ENCODE measurements at regions not wholly inside any gene's neighbourhood (a gene's known extent, or its start where the extent isn't known, plus 50 kb on each side); places are given as distances from the start of the nearest gene placed in this dataset.

DNA sequence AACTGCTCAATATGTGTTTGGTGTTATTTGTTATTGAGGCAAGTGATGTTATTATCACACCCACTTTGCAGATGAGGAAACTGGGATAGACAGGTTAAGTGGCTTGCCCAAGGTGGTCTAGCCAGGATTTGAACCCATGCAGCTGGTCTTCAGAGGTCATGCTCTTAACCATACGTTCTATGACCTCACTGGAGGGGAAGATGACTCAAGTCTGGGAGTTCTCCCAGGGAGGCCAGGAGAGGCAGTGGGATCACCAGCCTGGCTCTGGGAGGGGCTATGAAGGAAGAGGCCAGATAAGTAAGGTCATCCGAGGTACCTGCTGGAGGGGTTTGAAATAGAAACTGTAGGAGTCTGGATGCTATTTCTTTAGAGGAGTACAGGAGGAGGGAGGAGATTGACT is 95.3 kb downstream of the NAV1 start:
- no peaks in the 10 kb centered on the region for H3K27me3 ChIP-seq (ENCODE audit: control insufficient read depth in 1 of 2, insufficient read depth in 2 of 2, low read length in 2 of 2)
- no peak overlapping the region for H3K4me3 ChIP-seq (ENCODE audit: low read depth in 1 of 2, low read length in 2 of 2)
- peaks cover 17 to 21% of the 10 kb centered on the region in 2 donors for H3K4me1 ChIP-seq (ENCODE audit: control insufficient read depth in 1 of 2, insufficient read depth in 2 of 2, low read length in 2 of 2)
- no peaks in the 10 kb centered on the region for H3K9me3 ChIP-seq (ENCODE audit: control insufficient read depth in 1 of 2, low read length in 2 of 2)
- no peak overlapping the region for H3K27ac ChIP-seq (ENCODE audit: low read depth, low read length)
- H3K36me3 ChIP-seq (ENCODE audit: control insufficient read depth in 1 of 2, insufficient read depth in 2 of 2, low read length in 2 of 2), result no peaks in the 10 kb centered on the region
- H3K9ac ChIP-seq (ENCODE audit: low read depth in 1 of 2, low read length in 2 of 2), result no peak overlapping the region

DNA sequence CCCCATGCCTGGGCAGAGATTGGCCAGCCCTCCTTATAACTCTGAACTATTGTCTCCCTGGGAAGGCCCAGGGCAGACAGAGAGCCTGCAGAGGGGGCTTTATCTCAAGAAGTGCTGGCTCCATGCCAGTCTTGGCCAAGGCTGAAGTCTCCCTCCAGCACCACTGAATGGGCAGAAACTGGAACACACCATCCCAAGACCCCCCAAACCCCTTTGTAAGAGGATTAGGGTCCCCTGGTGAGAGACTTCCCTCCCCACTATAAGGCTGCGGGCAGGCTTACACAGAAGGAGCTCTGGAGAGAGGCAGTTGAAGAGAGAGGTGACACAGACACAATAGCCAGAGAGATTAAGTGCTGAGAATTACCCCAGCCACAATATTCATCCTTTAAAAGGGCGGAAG is 97.2 kb downstream of the NAV1 start:
- Histone ChIP-seq H3K9me3 (ENCODE audit: control insufficient read depth in 1 of 2, low read length in 2 of 2) (no peaks in the 10 kb centered on the region), H3K4me3 (ENCODE audit: low read depth in 1 of 2, low read length in 2 of 2) (no peak overlapping the region), H3K27me3 (ENCODE audit: control insufficient read depth in 1 of 2, insufficient read depth in 2 of 2, low read length in 2 of 2) (no peaks in the 10 kb centered on the region), H3K27ac (ENCODE audit: low read depth, low read length) (no peak overlapping the region), H3K4me1 (ENCODE audit: control insufficient read depth in 1 of 2, insufficient read depth in 2 of 2, low read length in 2 of 2) (peaks cover 24 to 25% of the 10 kb centered on the region in 2 donors), H3K36me3 (ENCODE audit: control insufficient read depth in 1 of 2, insufficient read depth in 2 of 2, low read length in 2 of 2) (no peaks in the 10 kb centered on the region), H3K9ac (ENCODE audit: low read depth in 1 of 2, low read length in 2 of 2) (no peak overlapping the region)

DNA sequence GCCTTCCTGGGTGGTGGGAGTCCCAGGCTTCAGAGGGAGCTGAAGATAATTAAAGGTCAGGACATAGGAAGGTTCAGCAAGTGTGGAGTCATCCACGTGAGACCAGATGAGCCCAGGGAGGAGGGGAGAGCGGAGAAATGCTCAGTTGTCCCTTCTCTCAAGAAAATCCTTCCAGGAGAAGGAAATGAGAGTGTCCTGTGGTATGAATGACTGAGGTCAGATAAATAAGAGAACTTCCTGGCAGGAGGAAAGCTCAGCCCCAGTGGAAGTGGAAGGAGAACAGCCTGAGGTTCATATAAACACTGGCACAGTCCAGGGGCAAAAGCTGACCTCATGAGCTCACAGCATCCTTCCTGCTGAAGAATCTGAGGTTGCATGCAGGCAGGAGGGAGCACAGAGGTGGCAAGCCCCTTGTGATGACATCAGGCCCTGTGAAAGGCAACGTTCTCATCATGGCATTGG is 97.6 kb downstream of the NAV1 start:
- H3K27ac ChIP-seq (ENCODE audit: low read depth, low read length), result no peak overlapping the region
- no peaks in the 10 kb centered on the region for H3K36me3 ChIP-seq (ENCODE audit: control insufficient read depth in 1 of 2, insufficient read depth in 2 of 2, low read length in 2 of 2)
- H3K4me3 ChIP-seq (ENCODE audit: low read depth in 1 of 2, low read length in 2 of 2), result no peak overlapping the region
- H3K27me3 ChIP-seq (ENCODE audit: control insufficient read depth in 1 of 2, insufficient read depth in 2 of 2, low read length in 2 of 2), result no peaks in the 10 kb centered on the region
- H3K4me1 ChIP-seq (ENCODE audit: control insufficient read depth in 1 of 2, insufficient read depth in 2 of 2, low read length in 2 of 2), result peaks cover 24 to 25% of the 10 kb centered on the region in 2 donors
- no peaks in the 10 kb centered on the region for H3K9me3 ChIP-seq (ENCODE audit: control insufficient read depth in 1 of 2, low read length in 2 of 2)
- H3K9ac ChIP-seq (ENCODE audit: low read depth in 1 of 2, low read length in 2 of 2), result no peak overlapping the region

DNA sequence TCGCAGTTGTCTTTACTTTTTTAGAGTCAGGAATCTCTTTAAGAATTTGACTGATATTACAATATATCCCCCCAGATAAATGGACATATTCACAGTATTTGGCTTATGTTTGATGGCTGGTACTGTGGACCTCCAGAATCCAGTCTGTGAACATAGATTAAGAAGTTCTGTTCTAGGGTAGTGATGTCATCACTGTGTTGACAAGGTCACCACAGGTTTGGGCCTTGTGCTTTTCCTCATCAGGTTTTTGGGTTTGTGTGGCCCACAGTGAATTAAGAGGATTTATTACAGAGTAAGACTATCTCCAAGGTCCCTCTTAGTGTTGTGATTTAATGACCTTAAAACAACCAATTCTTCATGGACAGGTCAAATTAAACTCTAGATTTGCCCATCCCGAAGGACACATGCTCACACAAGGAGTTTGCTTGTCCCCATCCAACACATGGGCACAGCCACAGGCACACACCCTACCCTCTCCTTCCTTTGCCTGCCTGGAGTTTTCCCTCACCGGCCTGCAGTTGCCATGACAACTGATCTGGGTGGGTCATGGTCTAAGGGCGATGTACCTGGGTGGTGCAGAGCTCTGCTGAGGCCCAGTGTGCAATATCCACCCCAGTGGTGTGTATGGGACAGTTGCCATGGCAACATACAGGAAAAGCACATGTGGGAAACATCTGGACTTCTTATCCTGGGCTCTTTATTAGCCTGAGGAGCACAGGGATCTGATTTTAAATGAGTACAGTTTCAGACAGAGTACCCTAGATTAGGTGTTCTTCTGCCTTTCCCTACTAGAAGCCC is 98.6 kb downstream of the NAV1 start:
- Histone ChIP-seq H3K27me3 (ENCODE audit: control insufficient read depth in 1 of 2, insufficient read depth in 2 of 2, low read length in 2 of 2) (no peaks in the 10 kb centered on the region), H3K9ac (ENCODE audit: low read depth in 1 of 2, low read length in 2 of 2) (no peak overlapping the region), H3K9me3 (ENCODE audit: control insufficient read depth in 1 of 2, low read length in 2 of 2) (no peaks in the 10 kb centered on the region), H3K4me3 (ENCODE audit: low read depth in 1 of 2, low read length in 2 of 2) (no peak overlapping the region), H3K27ac (ENCODE audit: low read depth, low read length) (no peak overlapping the region), H3K36me3 (ENCODE audit: control insufficient read depth in 1 of 2, insufficient read depth in 2 of 2, low read length in 2 of 2) (no peaks in the 10 kb centered on the region), H3K4me1 (ENCODE audit: control insufficient read depth in 1 of 2, insufficient read depth in 2 of 2, low read length in 2 of 2) (peaks cover 18 to 19% of the 10 kb centered on the region in 2 donors)

DNA sequence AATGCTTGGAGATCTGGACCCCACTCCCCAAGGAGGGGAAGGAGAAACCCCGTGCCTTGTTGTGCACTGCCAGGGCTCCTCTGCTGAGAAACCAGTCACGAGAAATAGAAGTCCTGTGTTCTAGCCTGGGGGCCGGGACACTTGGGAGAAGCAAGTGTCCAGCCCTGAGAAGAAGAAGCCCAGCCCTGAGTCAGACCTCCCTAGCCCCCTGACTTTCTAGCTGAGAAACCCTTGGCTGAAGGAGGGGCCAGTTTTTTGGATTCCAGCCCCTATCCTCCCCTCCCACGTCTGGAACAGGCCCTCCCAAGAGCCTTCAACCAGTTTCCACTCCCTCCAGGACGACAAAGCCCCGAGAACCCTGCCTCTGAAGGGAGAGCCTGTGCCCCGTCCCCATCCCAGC is 100.5 kb downstream of the NAV1 start:
- Histone ChIP-seq H3K4me1 (ENCODE audit: control insufficient read depth in 1 of 2, insufficient read depth in 2 of 2, low read length in 2 of 2) (peaks cover 4 to 7% of the 10 kb centered on the region in 2 donors), H3K27ac (ENCODE audit: low read depth, low read length) (no peak overlapping the region), H3K27me3 (ENCODE audit: control insufficient read depth in 1 of 2, insufficient read depth in 2 of 2, low read length in 2 of 2) (no peaks in the 10 kb centered on the region), H3K9ac (ENCODE audit: low read depth in 1 of 2, low read length in 2 of 2) (no peak overlapping the region), H3K9me3 (ENCODE audit: control insufficient read depth in 1 of 2, low read length in 2 of 2) (no peaks in the 10 kb centered on the region), H3K4me3 (ENCODE audit: low read depth in 1 of 2, low read length in 2 of 2) (no peak overlapping the region), H3K36me3 (ENCODE audit: control insufficient read depth in 1 of 2, insufficient read depth in 2 of 2, low read length in 2 of 2) (no peaks in the 10 kb centered on the region)

DNA sequence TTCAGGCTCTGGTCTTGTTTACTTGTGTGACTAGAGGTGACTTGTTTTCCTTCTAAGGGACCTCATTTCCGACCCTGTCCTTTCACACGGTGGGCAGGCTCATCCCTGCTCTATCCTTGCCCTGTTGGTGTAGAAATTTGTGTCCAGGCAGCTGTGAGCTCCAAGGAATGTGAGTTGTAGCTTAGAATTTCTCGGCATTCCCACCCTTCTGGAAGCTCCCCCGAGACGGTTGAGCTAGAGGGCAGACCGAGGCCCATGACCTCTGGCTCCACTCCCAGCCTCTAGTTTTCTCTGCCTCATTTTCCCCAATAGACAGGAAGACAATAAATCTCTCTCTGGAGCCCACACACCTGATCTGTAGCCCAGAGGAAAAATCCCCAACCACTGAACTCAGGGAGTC is 100.9 kb downstream of the NAV1 start:
- Histone ChIP-seq H3K9me3 (ENCODE audit: control insufficient read depth in 1 of 2, low read length in 2 of 2) (no peaks in the 10 kb centered on the region), H3K4me3 (ENCODE audit: low read depth in 1 of 2, low read length in 2 of 2) (no peak overlapping the region), H3K9ac (ENCODE audit: low read depth in 1 of 2, low read length in 2 of 2) (no peak overlapping the region), H3K36me3 (ENCODE audit: control insufficient read depth in 1 of 2, insufficient read depth in 2 of 2, low read length in 2 of 2) (no peaks in the 10 kb centered on the region), H3K27me3 (ENCODE audit: control insufficient read depth in 1 of 2, insufficient read depth in 2 of 2, low read length in 2 of 2) (no peaks in the 10 kb centered on the region), H3K27ac (ENCODE audit: low read depth, low read length) (no peak overlapping the region), H3K4me1 (ENCODE audit: control insufficient read depth in 1 of 2, insufficient read depth in 2 of 2, low read length in 2 of 2) (peaks cover 4 to 7% of the 10 kb centered on the region in 2 donors)

DNA sequence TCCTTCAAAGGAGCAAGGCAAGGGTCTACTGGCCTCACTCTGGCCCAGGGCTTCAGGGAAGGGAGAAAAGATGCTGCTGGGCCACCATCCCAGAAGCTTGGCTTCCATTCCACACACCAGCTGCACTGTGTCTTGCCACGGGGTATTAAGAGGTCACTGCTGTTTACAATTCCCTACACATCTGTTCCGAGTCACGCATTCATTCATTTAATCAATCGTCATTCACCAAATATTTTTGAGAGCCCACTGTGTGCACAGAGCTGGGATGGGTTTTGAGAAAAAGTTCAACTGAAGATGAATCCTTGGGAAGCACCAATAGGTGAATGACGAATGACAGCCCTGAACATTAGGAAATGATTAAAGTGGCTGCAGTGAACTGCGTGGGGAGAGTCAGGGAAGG is 101.7 kb downstream of the NAV1 start:
- peaks cover 4 to 7% of the 10 kb centered on the region in 2 donors for H3K4me1 ChIP-seq (ENCODE audit: control insufficient read depth in 1 of 2, insufficient read depth in 2 of 2, low read length in 2 of 2)
- H3K9me3 ChIP-seq (ENCODE audit: control insufficient read depth in 1 of 2, low read length in 2 of 2), result no peaks in the 10 kb centered on the region
- H3K27ac ChIP-seq (ENCODE audit: low read depth, low read length), result no peak overlapping the region

DNA sequence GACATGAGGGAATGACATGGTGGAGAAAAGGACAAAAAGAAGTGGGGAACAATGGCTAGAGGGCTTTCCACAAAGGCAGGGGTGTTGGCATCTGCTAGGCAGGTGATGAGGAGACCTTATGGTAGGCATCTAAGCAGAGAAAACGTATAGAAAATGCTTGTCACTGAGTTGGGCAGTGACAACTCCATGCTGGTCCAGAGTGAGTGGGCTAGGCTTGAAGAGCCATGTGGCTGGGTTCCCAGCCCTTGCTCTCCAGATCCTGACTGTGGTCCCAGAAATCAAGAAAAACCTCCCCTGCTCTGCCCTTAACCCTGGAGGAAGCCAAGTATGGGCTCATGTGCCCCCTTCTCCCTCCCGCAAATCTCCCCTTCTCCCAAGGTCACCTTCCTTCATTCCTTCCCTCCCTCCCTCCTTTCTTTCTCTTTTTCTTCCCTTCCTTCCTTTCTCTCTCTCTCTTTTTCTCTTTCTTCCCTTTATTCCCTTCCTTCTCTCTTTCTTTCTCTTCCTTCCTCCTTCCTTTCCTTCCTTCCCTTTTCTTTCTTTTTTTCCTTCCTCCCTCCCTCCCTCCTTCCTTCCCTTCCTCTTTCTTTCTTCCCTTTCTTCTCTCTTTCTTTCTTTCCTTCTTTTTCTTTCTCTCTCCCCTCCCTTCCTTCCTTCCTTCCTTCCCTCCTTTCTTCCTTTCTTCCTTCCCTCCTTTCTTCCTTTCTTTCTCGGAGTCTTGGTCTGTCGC is 102.8 kb downstream of the NAV1 start:
- Histone ChIP-seq H3K27me3 (ENCODE audit: control insufficient read depth in 1 of 2, insufficient read depth in 2 of 2, low read length in 2 of 2) (no peaks in the 10 kb centered on the region), H3K36me3 (ENCODE audit: control insufficient read depth in 1 of 2, insufficient read depth in 2 of 2, low read length in 2 of 2) (no peaks in the 10 kb centered on the region), H3K4me3 (ENCODE audit: low read depth in 1 of 2, low read length in 2 of 2) (no peak overlapping the region), H3K9me3 (ENCODE audit: control insufficient read depth in 1 of 2, low read length in 2 of 2) (no peaks in the 10 kb centered on the region), H3K4me1 (ENCODE audit: control insufficient read depth in 1 of 2, insufficient read depth in 2 of 2, low read length in 2 of 2) (peaks cover 4 to 7% of the 10 kb centered on the region in 2 donors), H3K27ac (ENCODE audit: low read depth, low read length) (no peak overlapping the region), H3K9ac (ENCODE audit: low read depth in 1 of 2, low read length in 2 of 2) (no peak overlapping the region)

More for the DNA sequence above, 101.7 kb downstream of the NAV1 start:
- Histone ChIP-seq H3K4me3 (ENCODE audit: low read depth in 1 of 2, low read length in 2 of 2) (no peak overlapping the region), H3K36me3 (ENCODE audit: control insufficient read depth in 1 of 2, insufficient read depth in 2 of 2, low read length in 2 of 2) (no peaks in the 10 kb centered on the region), H3K27me3 (ENCODE audit: control insufficient read depth in 1 of 2, insufficient read depth in 2 of 2, low read length in 2 of 2) (no peaks in the 10 kb centered on the region), H3K9ac (ENCODE audit: low read depth in 1 of 2, low read length in 2 of 2) (no peak overlapping the region)

DNA sequence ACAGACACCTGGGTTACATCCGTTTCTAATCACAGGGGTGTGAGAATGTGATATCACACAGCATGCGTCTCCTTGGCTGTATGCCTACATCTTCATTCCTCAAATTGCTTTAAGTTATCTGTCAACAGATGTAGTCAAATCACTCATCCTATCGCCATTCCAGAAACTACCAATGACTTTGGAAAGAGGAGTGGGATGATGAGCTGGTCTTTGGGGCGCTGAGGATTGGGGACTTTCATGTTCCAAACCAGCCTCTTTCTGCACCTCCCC is 104.8 kb downstream of the NAV1 start:
- peaks cover 4 to 8% of the 10 kb centered on the region in 2 donors for H3K4me1 ChIP-seq (ENCODE audit: control insufficient read depth in 1 of 2, insufficient read depth in 2 of 2, low read length in 2 of 2)
- peaks cover under 1 to 1% of the 10 kb centered on the region in 2 donors for H3K27me3 ChIP-seq (ENCODE audit: control insufficient read depth in 1 of 2, insufficient read depth in 2 of 2, low read length in 2 of 2)
- H3K36me3 ChIP-seq (ENCODE audit: control insufficient read depth in 1 of 2, insufficient read depth in 2 of 2, low read length in 2 of 2), result no peaks in the 10 kb centered on the region
- H3K9me3 ChIP-seq (ENCODE audit: control insufficient read depth in 1 of 2, low read length in 2 of 2), result no peaks in the 10 kb centered on the region
- H3K9ac ChIP-seq (ENCODE audit: low read depth in 1 of 2, low read length in 2 of 2), result no peak overlapping the region
- no peak overlapping the region for H3K27ac ChIP-seq (ENCODE audit: low read depth, low read length)
- H3K4me3 ChIP-seq (ENCODE audit: low read depth in 1 of 2, low read length in 2 of 2), result no peak overlapping the region

DNA sequence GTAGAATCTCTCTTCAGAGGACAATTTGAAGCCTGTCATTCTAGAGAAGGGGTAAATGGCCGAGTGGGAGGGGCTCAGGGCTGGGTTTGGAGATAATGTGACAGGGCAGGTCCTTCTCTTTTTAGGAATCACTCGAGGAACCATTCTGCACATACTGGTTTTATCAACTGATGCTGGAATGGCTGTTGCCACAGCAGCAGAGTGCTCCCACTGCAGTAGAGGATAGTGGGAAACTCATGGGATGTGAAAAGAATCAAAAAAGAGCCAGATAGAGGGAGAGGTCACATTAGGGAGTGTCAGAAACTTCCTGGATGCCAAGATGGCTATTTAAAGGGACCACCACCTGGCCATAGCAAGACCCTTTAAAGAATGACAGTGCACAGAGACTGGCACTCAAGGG is 105.3 kb downstream of the NAV1 start:
- Histone ChIP-seq H3K27me3 (ENCODE audit: control insufficient read depth in 1 of 2, insufficient read depth in 2 of 2, low read length in 2 of 2) (peaks cover 4 to 5% of the 10 kb centered on the region in 2 donors), H3K9me3 (ENCODE audit: control insufficient read depth in 1 of 2, low read length in 2 of 2) (no peaks in the 10 kb centered on the region), H3K4me3 (ENCODE audit: low read depth in 1 of 2, low read length in 2 of 2) (no peak overlapping the region), H3K27ac (ENCODE audit: low read depth, low read length) (no peak overlapping the region), H3K36me3 (ENCODE audit: control insufficient read depth in 1 of 2, insufficient read depth in 2 of 2, low read length in 2 of 2) (no peaks in the 10 kb centered on the region), H3K4me1 (ENCODE audit: control insufficient read depth in 1 of 2, insufficient read depth in 2 of 2, low read length in 2 of 2) (peaks cover 4 to 12% of the 10 kb centered on the region in 2 donors), H3K9ac (ENCODE audit: low read depth in 1 of 2, low read length in 2 of 2) (no peak overlapping the region)
